ENCODE measurements at regions not wholly inside any gene's neighbourhood (a gene's known extent, or its start where the extent isn't known, plus 50 kb on each side); places are given as distances from the start of the nearest gene placed in this dataset.
"Not testable (repeated sequence)": the region's sequence is repeated elsewhere in the genome, so short reads cannot be mapped to it uniquely, and the experiment has no call there.

DNA sequence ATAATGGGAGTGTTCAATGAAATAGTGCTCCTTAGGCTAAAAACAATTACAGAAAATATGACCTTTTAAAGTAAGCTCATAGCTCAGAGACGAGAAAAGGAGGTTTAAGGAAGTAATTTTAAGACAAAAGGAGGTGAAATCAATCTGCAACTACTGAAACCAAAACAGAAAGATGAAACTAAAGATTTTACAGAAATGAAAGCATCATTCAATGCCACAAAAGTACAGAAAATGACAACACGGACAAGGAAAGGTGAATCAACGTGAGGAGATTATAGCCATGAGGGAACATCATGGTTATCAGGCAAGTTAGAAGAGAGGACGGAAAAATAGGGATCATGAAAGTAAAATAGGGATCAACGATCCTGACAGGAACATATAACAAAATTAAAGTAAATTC lies 745.2 kb downstream of the PCDH17 start:
- no peak for DNase-seq
- no peak for ATAC-seq

GRCh38 chr13:58379221-58379620 lies 747.7 kb downstream of the PCDH17 start:
- DNase-seq (no peak), ATAC-seq (no peak)

GRCh38 chr13:58385336-58385735 lies 753.8 kb downstream of the PCDH17 start:
- ATAC-seq, DNase-seq: not testable (repeated sequence)

- DNase-seq (no peak), ATAC-seq (no peak)
These were observed 766.2 kb downstream of the PCDH17 start for GRCh38 chr13:58397596-58398387.

GRCh38 chr13:58399263-58399662 lies 767.7 kb downstream of the PCDH17 start:
- DNase-seq (no peak), ATAC-seq (no peak)

- no peak for ATAC-seq
- DNase-seq = no peak
These were observed 775.0 kb downstream of the PCDH17 start for GRCh38 chr13:58406545-58406944.

DNA sequence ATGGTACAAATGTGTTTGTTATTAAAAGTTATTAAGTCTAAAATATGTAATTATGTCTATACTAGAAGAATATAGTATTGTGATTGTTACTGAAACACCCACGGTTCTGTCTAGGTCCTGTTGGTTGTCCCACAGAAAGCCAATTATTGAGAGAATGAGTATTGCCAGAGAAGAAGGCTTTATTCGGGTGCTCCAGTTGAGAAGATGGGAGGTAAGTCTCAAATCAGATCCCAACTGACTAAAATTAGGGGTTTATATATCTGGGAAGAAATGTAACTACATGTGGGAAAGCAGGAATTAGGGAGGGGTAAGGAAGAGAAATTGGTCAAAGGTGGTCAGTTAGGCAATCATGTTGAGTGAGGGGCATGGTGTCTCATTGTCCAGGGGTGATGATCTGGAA lies 798.4 kb downstream of the PCDH17 start:
- DNase-seq (no peak), ATAC-seq (no peak)

DNA sequence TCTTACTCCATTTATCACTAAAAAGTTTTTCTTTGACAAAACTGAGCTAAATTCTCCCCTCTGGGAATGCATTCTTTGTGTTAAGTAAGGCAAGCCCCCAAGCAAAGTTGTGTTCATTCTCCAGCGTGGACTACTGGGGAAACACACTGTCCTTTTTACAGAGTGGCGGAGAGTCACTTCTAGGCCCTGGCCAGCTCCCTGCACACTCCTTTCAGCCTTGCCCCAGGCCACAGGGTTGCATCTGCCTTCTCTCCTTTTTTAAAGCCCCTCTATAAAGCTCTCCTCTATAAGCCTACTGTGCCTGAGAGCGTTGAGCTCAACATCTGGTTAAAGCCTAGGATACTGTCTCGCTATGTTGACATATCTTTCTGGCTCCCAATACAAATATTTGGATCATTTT lies 803.4 kb downstream of the PCDH17 start:
- ATAC-seq (no peak), DNase-seq (no peak)

DNA sequence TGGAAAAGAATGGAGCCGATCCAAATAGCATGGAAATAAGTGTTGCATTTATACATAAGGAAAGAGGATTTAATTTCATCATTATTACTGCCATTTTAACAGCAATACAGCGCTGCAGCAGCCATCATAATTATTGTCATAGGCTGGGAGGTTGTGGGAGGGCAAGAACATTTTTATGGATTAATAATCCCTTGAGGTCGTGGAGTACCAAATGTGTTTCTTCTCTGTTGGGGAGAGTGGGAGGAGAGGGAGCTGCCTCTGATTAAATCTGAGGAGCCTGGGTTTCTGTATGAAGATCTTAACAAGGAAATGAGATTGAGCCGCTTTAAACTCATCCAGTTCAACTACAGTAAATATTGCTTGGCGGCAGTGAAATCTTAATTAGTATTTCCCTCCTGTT lies 805.9 kb downstream of the PCDH17 start:
- ATAC-seq (no peak), DNase-seq (no peak)

GRCh38 chr13:58446979-58447378 lies 815.4 kb downstream of the PCDH17 start:
- DNase-seq (no peak), ATAC-seq (no peak)

DNA sequence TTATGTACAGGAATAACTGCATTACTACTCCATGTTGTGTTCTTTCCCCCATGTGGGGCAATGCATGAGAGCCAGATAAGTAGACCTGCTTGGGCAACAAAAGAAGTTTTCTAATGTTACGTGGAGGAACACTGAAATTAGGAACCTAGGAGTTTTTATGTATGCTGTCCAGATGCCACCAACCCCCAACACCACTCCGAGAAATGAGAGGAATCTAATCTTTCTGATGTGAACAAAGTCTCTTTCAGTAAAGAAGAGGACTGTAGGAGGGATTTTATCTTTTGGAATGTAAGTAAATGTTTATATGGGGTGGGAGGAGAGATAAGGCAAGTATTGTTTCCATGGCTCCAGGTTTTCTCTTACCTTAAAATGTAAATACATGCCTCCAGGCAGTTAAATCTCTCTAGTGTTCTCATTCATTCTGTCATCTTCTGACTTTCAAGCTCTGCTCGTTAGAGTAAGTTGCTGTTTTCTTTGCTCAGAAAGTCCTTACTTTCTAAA lies 820.6 kb downstream of the PCDH17 start:
- DNase-seq = no peak
- ATAC-seq = no peak

GRCh38 chr13:58455094-58455493 lies 823.5 kb downstream of the PCDH17 start:
- DNase-seq (no peak), ATAC-seq (no peak)

DNA sequence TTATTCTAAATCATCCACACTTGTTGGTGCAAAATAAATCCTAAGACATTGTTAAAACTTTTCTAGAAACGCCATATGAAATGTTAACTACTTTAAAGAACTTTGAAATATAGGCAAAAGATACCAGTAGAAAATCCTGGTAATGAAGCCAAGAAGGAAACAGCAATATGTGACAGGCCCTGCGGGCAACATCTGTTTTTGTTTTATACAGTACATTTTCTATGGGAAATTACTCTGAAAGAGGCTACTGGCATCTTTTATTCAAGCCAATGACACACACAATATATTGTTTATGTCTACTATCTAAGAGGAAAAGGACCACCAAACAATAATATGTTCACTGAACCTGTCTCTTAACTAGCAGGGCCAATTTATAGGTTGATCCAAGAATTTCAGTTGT lies 829.7 kb downstream of the PCDH17 start:
- ATAC-seq = no peak

GRCh38 chr13:58463841-58464240 lies 832.3 kb downstream of the PCDH17 start:
- DNase-seq = no peak
- no peak for ATAC-seq

More for the DNA sequence above, 829.7 kb downstream of the PCDH17 start:
- DNase-seq = no peak

DNA sequence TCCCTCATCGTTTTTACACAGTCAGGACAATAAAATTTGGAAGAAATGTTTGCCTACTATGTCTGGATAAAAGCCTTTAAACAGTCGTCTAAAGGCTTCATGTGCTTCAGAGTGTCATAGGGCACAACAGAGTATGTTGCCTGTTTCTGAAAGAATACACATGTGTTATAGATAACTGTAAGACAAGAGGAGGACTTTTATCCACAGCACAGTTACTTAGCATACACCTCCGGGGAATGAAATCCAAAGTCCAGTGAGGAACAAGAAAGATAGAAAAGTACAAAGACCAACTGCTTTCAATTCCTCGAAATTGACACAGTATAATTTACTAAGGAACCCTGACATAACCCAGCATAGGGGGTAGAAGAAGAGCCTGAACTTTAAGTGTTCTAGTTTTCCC lies 835.6 kb downstream of the PCDH17 start:
- ATAC-seq (no peak), DNase-seq (no peak)

DNA sequence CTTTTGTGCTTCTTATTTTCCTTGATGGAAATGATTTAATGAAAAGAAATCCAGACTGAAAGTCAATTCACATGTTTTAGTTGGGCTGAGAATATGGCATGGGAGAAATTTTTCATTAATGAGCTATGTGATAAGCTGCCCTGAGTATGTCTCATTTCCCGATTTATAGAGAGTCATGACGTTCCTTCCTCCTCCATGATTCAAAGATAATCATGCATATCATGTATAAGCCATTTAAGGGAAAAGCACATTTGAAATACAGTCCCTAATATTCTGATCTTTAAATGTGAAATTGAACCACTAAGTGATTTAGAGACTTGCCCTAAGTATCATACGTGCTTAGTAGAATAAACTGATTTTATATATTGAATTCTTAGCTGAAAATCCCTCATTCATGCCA lies 840.9 kb downstream of the PCDH17 start:
- DNase-seq (no peak), ATAC-seq (no peak)

DNA sequence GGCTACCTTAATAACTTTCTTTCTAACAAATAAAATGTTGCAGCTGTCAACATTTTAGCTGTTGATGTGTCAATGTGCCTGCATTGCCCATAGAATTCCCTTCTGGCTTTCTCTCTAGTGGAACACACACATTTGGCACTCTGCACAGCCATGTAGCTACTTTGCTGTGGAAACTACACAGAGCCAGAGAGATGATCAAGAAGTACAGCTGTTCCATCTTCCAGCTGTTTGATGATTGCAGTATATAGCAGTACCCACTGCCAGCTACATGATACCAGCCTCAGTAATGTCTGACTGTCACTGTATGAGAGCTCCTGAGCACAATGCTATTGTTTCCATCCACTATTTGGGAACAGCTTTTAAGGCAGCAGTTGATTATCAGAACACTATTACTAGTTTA lies 843.0 kb downstream of the PCDH17 start:
- DNase-seq (no peak), ATAC-seq (no peak)

DNA sequence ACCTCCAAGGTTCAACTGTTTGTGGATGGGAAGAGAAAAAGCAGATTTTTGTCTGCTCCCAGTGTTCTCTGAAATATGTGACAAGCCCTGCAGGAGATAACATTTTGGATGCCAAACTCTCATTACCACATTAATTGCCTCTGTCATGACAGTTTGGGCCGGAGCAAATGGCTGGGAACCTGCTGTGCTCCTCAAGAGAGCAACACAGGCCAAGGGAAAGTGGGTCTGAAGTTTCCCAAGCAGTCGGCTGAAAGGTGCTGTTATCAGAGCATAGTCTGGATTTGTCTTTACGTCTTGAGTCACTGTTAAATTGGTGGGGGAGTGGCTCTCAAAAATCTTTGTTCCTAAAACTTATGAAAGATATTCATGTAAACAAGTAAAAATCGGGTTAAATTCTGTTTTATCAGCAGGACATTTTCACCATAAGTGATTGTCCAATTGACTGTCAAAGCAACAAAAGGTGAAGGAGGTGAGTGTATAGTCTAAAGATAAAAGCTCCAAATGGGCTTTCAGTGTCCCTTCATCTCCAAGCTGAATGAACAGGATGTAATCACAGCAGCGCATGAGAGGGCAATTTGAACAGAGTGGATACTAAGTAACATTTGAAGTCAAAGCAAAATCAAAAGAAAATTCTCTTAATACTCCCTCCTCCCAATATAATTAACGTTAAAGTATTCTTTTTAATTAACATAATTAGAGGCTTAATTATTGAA lies 844.8 kb downstream of the PCDH17 start:
- ATAC-seq (no peak), DNase-seq (no peak)

DNA sequence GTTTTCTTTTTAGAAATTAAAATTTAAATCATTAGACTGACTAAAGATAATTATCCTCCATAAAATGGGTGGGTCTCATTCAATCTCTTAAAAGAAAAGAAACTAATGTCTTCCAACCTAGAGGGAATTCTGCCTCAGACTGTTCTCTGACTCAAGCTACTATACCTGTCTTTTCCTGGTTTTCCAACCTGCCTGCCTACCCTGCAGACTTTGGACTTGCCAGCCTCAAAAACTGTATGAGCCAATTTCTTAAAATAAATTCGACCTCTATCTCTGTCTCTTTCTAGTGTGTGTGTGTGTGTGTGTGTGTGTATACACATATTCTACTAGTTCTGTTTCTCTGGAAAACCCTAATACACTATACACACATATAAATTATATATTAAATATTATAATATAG lies 847.3 kb downstream of the PCDH17 start:
- no peak for DNase-seq
- ATAC-seq = no peak

- DNase-seq = no peak
- ATAC-seq = no peak
These were observed 848.5 kb downstream of the PCDH17 start for GRCh38 chr13:58480061-58480460.

- DNase-seq (no peak), ATAC-seq (no peak)
These were observed 856.7 kb downstream of the PCDH17 start for GRCh38 chr13:58488251-58488650.

GRCh38 chr13:58495668-58496067 lies 864.1 kb downstream of the PCDH17 start:
- DNase-seq = no peak
- ATAC-seq = no peak

GRCh38 chr13:58500938-58501337 lies 869.4 kb downstream of the PCDH17 start:
- no peak for DNase-seq
- ATAC-seq = no peak

Data from stimulated activated naive CD8-positive, alpha-beta T cell treated with anti-CD3 and anti-CD28 coated beads, Interleukin-15, Interleukin-2, amounts not matched to agents 100 U/mL and 50 U/mL, for 24 hours (primary cell).